ENCODE measurements at regions not wholly inside any gene's neighbourhood (a gene's known extent, or its start where the extent isn't known, plus 50 kb on each side); places are given as distances from the start of the nearest gene placed in this dataset.

- Histone ChIP-seq H3K4me3 (ENCODE audit: low read length in 2 of 2) (no peak overlapping the region), H3K4me1 (ENCODE audit: control insufficient read depth, insufficient read depth, low read length) (no peaks in the 10 kb centered on the region), H3K27me3 (ENCODE audit: control insufficient read depth in 1 of 2, insufficient read depth in 2 of 2, low read length in 2 of 2) (no peaks in the 10 kb centered on the region), H3K36me3 (ENCODE audit: control insufficient read depth in 2 of 2, insufficient read depth in 2 of 2, low read length in 2 of 2) (no peaks in the 10 kb centered on the region), H3K9ac (ENCODE audit: low read length in 2 of 2) (no peak overlapping the region), H3K27ac (ENCODE audit: low read length) (no peak overlapping the region), H3K9me3 (ENCODE audit: control insufficient read depth in 2 of 2, low read length in 2 of 2) (no peaks in the 10 kb centered on the region)
These were observed 55.5 kb downstream of the DRD1 start for GRCh38 chr5:175388531-175388930.

- H3K4me1 ChIP-seq (ENCODE audit: control insufficient read depth, insufficient read depth, low read length): no peaks in the 10 kb centered on the region
- no peaks in the 10 kb centered on the region for H3K36me3 ChIP-seq (ENCODE audit: control insufficient read depth in 2 of 2, insufficient read depth in 2 of 2, low read length in 2 of 2)
- no peak overlapping the region for H3K4me3 ChIP-seq (ENCODE audit: low read length in 2 of 2)
- H3K27ac ChIP-seq (ENCODE audit: low read length): no peak overlapping the region
- no peaks in the 10 kb centered on the region for H3K9me3 ChIP-seq (ENCODE audit: control insufficient read depth in 2 of 2, low read length in 2 of 2)
- H3K9ac ChIP-seq (ENCODE audit: low read length in 2 of 2): no peak overlapping the region
- no peaks in the 10 kb centered on the region for H3K27me3 ChIP-seq (ENCODE audit: control insufficient read depth in 1 of 2, insufficient read depth in 2 of 2, low read length in 2 of 2)
These were observed 56.8 kb downstream of the DRD1 start for GRCh38 chr5:175387144-175387543.

GRCh38 chr5:175386526-175386925 is 57.5 kb downstream of the DRD1 start:
- no peak overlapping the region for H3K27ac ChIP-seq (ENCODE audit: low read length)
- no peaks in the 10 kb centered on the region for H3K4me1 ChIP-seq (ENCODE audit: control insufficient read depth, insufficient read depth, low read length)
- H3K9me3 ChIP-seq (ENCODE audit: control insufficient read depth in 2 of 2, low read length in 2 of 2): no peaks in the 10 kb centered on the region
- H3K9ac ChIP-seq (ENCODE audit: low read length in 2 of 2): no peak overlapping the region
- H3K27me3 ChIP-seq (ENCODE audit: control insufficient read depth in 1 of 2, insufficient read depth in 2 of 2, low read length in 2 of 2): no peaks in the 10 kb centered on the region
- no peaks in the 10 kb centered on the region for H3K36me3 ChIP-seq (ENCODE audit: control insufficient read depth in 2 of 2, insufficient read depth in 2 of 2, low read length in 2 of 2)
- H3K4me3 ChIP-seq (ENCODE audit: low read length in 2 of 2): no peak overlapping the region

GRCh38 chr5:175385691-175386362 is 58.2 kb downstream of the DRD1 start:
- Histone ChIP-seq H3K36me3 (ENCODE audit: control insufficient read depth in 2 of 2, insufficient read depth in 2 of 2, low read length in 2 of 2) (no peaks in the 10 kb centered on the region), H3K27ac (ENCODE audit: low read length) (no peak overlapping the region), H3K4me1 (ENCODE audit: control insufficient read depth, insufficient read depth, low read length) (no peaks in the 10 kb centered on the region), H3K9ac (ENCODE audit: low read length in 2 of 2) (no peak overlapping the region), H3K27me3 (ENCODE audit: control insufficient read depth in 1 of 2, insufficient read depth in 2 of 2, low read length in 2 of 2) (no peaks in the 10 kb centered on the region), H3K4me3 (ENCODE audit: low read length in 2 of 2) (no peak overlapping the region), H3K9me3 (ENCODE audit: control insufficient read depth in 2 of 2, low read length in 2 of 2) (no peaks in the 10 kb centered on the region)

- Histone ChIP-seq H3K9me3 (ENCODE audit: control insufficient read depth in 2 of 2, low read length in 2 of 2) (no peaks in the 10 kb centered on the region), H3K4me3 (ENCODE audit: low read length in 2 of 2) (no peak overlapping the region), H3K36me3 (ENCODE audit: control insufficient read depth in 2 of 2, insufficient read depth in 2 of 2, low read length in 2 of 2) (no peaks in the 10 kb centered on the region), H3K27ac (ENCODE audit: low read length) (no peak overlapping the region), H3K27me3 (ENCODE audit: control insufficient read depth in 1 of 2, insufficient read depth in 2 of 2, low read length in 2 of 2) (no peaks in the 10 kb centered on the region), H3K4me1 (ENCODE audit: control insufficient read depth, insufficient read depth, low read length) (no peaks in the 10 kb centered on the region), H3K9ac (ENCODE audit: low read length in 2 of 2) (no peak overlapping the region)
These were observed 59.0 kb downstream of the DRD1 start for GRCh38 chr5:175384724-175385552.

- no peaks in the 10 kb centered on the region for H3K9me3 ChIP-seq (ENCODE audit: control insufficient read depth in 2 of 2, low read length in 2 of 2)
- no peaks in the 10 kb centered on the region for H3K4me1 ChIP-seq (ENCODE audit: control insufficient read depth, insufficient read depth, low read length)
- H3K36me3 ChIP-seq (ENCODE audit: control insufficient read depth in 2 of 2, insufficient read depth in 2 of 2, low read length in 2 of 2): no peaks in the 10 kb centered on the region
- no peak overlapping the region for H3K9ac ChIP-seq (ENCODE audit: low read length in 2 of 2)
- H3K4me3 ChIP-seq (ENCODE audit: low read length in 2 of 2): no peak overlapping the region
- H3K27me3 ChIP-seq (ENCODE audit: control insufficient read depth in 1 of 2, insufficient read depth in 2 of 2, low read length in 2 of 2): no peaks in the 10 kb centered on the region
- no peak overlapping the region for H3K27ac ChIP-seq (ENCODE audit: low read length)
These were observed 60.6 kb downstream of the DRD1 start for GRCh38 chr5:175383350-175383749.

GRCh38 chr5:175382171-175382570 is 61.8 kb downstream of the DRD1 start:
- Histone ChIP-seq H3K9me3 (ENCODE audit: control insufficient read depth in 2 of 2, low read length in 2 of 2) (no peaks in the 10 kb centered on the region), H3K36me3 (ENCODE audit: control insufficient read depth in 2 of 2, insufficient read depth in 2 of 2, low read length in 2 of 2) (no peaks in the 10 kb centered on the region), H3K27ac (ENCODE audit: low read length) (no peak overlapping the region), H3K4me1 (ENCODE audit: control insufficient read depth, insufficient read depth, low read length) (no peaks in the 10 kb centered on the region), H3K4me3 (ENCODE audit: low read length in 2 of 2) (no peak overlapping the region), H3K9ac (ENCODE audit: low read length in 2 of 2) (no peak overlapping the region), H3K27me3 (ENCODE audit: control insufficient read depth in 1 of 2, insufficient read depth in 2 of 2, low read length in 2 of 2) (no peaks in the 10 kb centered on the region)

- no peak overlapping the region for H3K27ac ChIP-seq (ENCODE audit: low read length)
- no peaks in the 10 kb centered on the region for H3K4me1 ChIP-seq (ENCODE audit: control insufficient read depth, insufficient read depth, low read length)
- no peak overlapping the region for H3K9ac ChIP-seq (ENCODE audit: low read length in 2 of 2)
These were observed 62.9 kb downstream of the DRD1 start for GRCh38 chr5:175381130-175381529.

GRCh38 chr5:175380701-175381100 is 63.3 kb downstream of the DRD1 start:
- no peaks in the 10 kb centered on the region for H3K9me3 ChIP-seq (ENCODE audit: control insufficient read depth in 2 of 2, low read length in 2 of 2)
- no peak overlapping the region for H3K9ac ChIP-seq (ENCODE audit: low read length in 2 of 2)
- no peak overlapping the region for H3K4me3 ChIP-seq (ENCODE audit: low read length in 2 of 2)
- H3K36me3 ChIP-seq (ENCODE audit: control insufficient read depth in 2 of 2, insufficient read depth in 2 of 2, low read length in 2 of 2): no peaks in the 10 kb centered on the region
- no peaks in the 10 kb centered on the region for H3K27me3 ChIP-seq (ENCODE audit: control insufficient read depth in 1 of 2, insufficient read depth in 2 of 2, low read length in 2 of 2)
- H3K27ac ChIP-seq (ENCODE audit: low read length): no peak overlapping the region
- no peaks in the 10 kb centered on the region for H3K4me1 ChIP-seq (ENCODE audit: control insufficient read depth, insufficient read depth, low read length)

More at GRCh38 chr5:175381130-175381529, 62.9 kb downstream of the DRD1 start:
- Histone ChIP-seq H3K27me3 (ENCODE audit: control insufficient read depth in 1 of 2, insufficient read depth in 2 of 2, low read length in 2 of 2) (no peaks in the 10 kb centered on the region), H3K4me3 (ENCODE audit: low read length in 2 of 2) (no peak overlapping the region), H3K9me3 (ENCODE audit: control insufficient read depth in 2 of 2, low read length in 2 of 2) (no peaks in the 10 kb centered on the region), H3K36me3 (ENCODE audit: control insufficient read depth in 2 of 2, insufficient read depth in 2 of 2, low read length in 2 of 2) (no peaks in the 10 kb centered on the region)

GRCh38 chr5:175379867-175380266 is 64.1 kb downstream of the DRD1 start:
- Histone ChIP-seq H3K4me1 (ENCODE audit: control insufficient read depth, insufficient read depth, low read length) (no peaks in the 10 kb centered on the region), H3K27me3 (ENCODE audit: control insufficient read depth in 1 of 2, insufficient read depth in 2 of 2, low read length in 2 of 2) (no peaks in the 10 kb centered on the region), H3K27ac (ENCODE audit: low read length) (no peak overlapping the region), H3K9me3 (ENCODE audit: control insufficient read depth in 2 of 2, low read length in 2 of 2) (no peaks in the 10 kb centered on the region), H3K9ac (ENCODE audit: low read length in 2 of 2) (no peak overlapping the region), H3K36me3 (ENCODE audit: control insufficient read depth in 2 of 2, insufficient read depth in 2 of 2, low read length in 2 of 2) (no peaks in the 10 kb centered on the region), H3K4me3 (ENCODE audit: low read length in 2 of 2) (no peak overlapping the region)

- H3K27ac ChIP-seq (ENCODE audit: low read length): no peak overlapping the region
- no peak overlapping the region for H3K4me3 ChIP-seq (ENCODE audit: low read length in 2 of 2)
- no peaks in the 10 kb centered on the region for H3K27me3 ChIP-seq (ENCODE audit: control insufficient read depth in 1 of 2, insufficient read depth in 2 of 2, low read length in 2 of 2)
- no peaks in the 10 kb centered on the region for H3K9me3 ChIP-seq (ENCODE audit: control insufficient read depth in 2 of 2, low read length in 2 of 2)
- H3K36me3 ChIP-seq (ENCODE audit: control insufficient read depth in 2 of 2, insufficient read depth in 2 of 2, low read length in 2 of 2): no peaks in the 10 kb centered on the region
- H3K4me1 ChIP-seq (ENCODE audit: control insufficient read depth, insufficient read depth, low read length): no peaks in the 10 kb centered on the region
- no peak overlapping the region for H3K9ac ChIP-seq (ENCODE audit: low read length in 2 of 2)
These were observed 65.4 kb downstream of the DRD1 start for GRCh38 chr5:175378444-175379028.

Measured in stomach smooth muscle (tissue), 2 donors.